Esophagus muscularis mucosa (tissue), 4 donors: ENCODE measurements at regions not wholly inside any gene's neighbourhood (a gene's known extent, or its start where the extent isn't known, plus 50 kb on each side); places are given as distances from the start of the nearest gene placed in this dataset.

Experiments used
- EP300 ChIP-seq: sonication (generic); formaldehyde crosslinking; IDR thresholded peaks from one replicate; pipeline ENCODE4 v1.6.1; 2017; ENCODE audit warnings: antibody characterized with exemption
- POLR2A ChIP-seq: fragments of 450-650 bp; IDR thresholded peaks from one replicate; pipeline ENCODE4 v1.6.1; 2017; ENCODE audit warnings: antibody characterized with exemption, moderate library complexity, mild to moderate bottlenecking, low read depth
- POLR2AphosphoS5 ChIP-seq, 2 donors: sonication (generic); formaldehyde crosslinking; IDR thresholded peaks; one replicate each; pipeline ENCODE4 v1.6.1; 2017; ENCODE audit warnings: antibody characterized with exemption in 2 of 2
- TF ChIP-seq, protein P1 (sequence below), 3 experiments: fragments of 200-600 bp in 2 of 3; fragments of 450-650 bp in 1 of 3; sonication (generic) in 2 of 3; IDR thresholded peaks; one replicate each; pipeline ENCODE4 v1.5.1; 2017 to 2019; ENCODE audit warnings: antibody characterized with exemption in 3 of 3, mild to moderate bottlenecking in 2 of 3, moderate library complexity in 1 of 3

DNA sequence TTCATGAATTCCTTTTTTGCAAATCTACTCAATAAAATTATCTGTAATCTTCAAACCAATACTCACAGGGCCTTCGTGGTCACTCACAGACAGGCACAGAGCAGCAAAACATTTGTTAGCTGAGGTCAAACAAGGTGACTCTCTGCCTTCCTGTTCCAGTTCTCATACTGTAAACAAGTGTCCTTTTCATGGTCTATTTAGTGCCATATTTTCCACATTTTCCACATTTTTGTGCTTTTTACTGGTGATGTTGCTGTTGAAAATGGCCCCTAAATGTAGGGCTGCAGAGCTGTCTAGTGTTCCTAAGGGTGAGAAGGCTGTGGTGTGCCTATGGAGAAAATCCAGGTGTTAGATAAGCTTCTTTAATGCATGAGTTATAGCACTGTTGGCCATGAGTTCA is 133.1 kb upstream of the COL21A1 start:
- TF ChIP-seq POLR2AphosphoS5 (IDR thresholded peaks at IDR 0.05) (no peak), POLR2A (no peak), EP300 (no peak)
- TF ChIP-seq, protein P1, sequence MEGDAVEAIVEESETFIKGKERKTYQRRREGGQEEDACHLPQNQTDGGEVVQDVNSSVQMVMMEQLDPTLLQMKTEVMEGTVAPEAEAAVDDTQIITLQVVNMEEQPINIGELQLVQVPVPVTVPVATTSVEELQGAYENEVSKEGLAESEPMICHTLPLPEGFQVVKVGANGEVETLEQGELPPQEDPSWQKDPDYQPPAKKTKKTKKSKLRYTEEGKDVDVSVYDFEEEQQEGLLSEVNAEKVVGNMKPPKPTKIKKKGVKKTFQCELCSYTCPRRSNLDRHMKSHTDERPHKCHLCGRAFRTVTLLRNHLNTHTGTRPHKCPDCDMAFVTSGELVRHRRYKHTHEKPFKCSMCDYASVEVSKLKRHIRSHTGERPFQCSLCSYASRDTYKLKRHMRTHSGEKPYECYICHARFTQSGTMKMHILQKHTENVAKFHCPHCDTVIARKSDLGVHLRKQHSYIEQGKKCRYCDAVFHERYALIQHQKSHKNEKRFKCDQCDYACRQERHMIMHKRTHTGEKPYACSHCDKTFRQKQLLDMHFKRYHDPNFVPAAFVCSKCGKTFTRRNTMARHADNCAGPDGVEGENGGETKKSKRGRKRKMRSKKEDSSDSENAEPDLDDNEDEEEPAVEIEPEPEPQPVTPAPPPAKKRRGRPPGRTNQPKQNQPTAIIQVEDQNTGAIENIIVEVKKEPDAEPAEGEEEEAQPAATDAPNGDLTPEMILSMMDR (IDR thresholded peaks at IDR 0.05), result no peak
